ENCODE measurements at regions not wholly inside any gene's neighbourhood (a gene's known extent, or its start where the extent isn't known, plus 50 kb on each side); places are given as distances from the start of the nearest gene placed in this dataset.
A peak's percentile ranks its signal among the peaks of the same experiment; 100 is the strongest.
"Not testable (repeated sequence)": the region's sequence is repeated elsewhere in the genome, so short reads cannot be mapped to it uniquely, and the experiment has no call there.

DNA sequence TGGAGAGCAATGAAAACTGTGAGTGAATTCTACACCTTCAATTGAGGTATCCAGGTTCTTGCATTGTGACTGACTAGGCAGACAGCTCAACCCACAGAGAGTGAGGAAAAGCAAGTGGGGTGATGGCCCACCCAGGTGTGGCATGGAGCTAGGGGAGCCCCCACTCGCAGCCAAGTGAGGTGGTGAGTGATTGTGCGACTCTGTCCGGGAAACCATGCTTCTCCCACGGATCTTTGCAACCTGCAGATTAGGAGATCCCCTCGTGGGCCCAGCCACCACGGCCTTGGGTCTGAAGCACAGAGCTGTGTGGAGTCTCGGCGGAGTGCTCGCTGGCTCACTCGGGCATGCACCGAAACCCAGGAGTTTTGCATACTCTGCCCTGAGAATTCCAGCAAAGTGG lies 120.1 kb downstream of the ALG10 start:
- ChIA-PET CTCF (no interaction called here), POLR2A (no interaction called here)
- H3K27me3 ChIP-seq (ENCODE audit: insufficient read depth, low read length, poor library complexity, severe bottlenecking), result no peaks in the 10 kb centered on the region
- H3K4me1 ChIP-seq (ENCODE audit: insufficient read depth, low read length), result no peaks in the 10 kb centered on the region
- Mint-ChIP-seq H3K9me3 (peaks cover 0 to 3% (median 0%) of the 10 kb centered on the region in 5 donors), H3K4me3 (no peak overlapping the region), H3K27ac (no peak overlapping the region), H3K36me3 (no peaks in the 10 kb centered on the region), H3K4me1 (no peaks in the 10 kb centered on the region), H3K27me3 (peaks cover 5 to 10% of the 10 kb centered on the region in 2 donors)
- H3K27ac ChIP-seq (ENCODE audit: low read depth, low read length), result no peak overlapping the region
- H3K4me3 ChIP-seq (ENCODE audit: low read length), result no peak overlapping the region
- DNase-seq, result no peak
- H3K9me3 ChIP-seq (ENCODE audit: low read length), result no peaks in the 10 kb centered on the region
- H3K36me3 ChIP-seq (ENCODE audit: insufficient read depth, low read length), result no peaks in the 10 kb centered on the region

DNA sequence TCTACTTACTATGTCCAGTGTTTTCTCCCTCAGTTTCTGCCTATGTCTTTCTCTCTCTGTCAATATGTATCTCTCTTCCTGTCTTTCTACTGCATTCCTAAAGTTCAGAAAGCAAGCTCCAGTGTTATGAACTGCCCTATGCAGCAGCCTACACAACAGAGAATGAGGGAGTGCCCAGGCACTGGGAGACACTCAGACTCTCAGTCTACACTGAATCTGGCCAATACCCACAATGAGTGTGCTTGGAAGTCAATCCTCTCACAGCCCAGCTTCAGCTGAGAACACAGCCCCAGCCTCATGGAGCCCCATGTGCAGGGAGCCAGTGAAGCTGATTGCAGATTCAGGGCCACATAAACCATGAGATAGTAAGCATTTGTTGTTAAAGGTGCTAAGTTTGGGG lies 128.7 kb downstream of the ALG10 start:
- no peaks in the 10 kb centered on the region for H3K27me3 ChIP-seq (ENCODE audit: insufficient read depth, low read length, poor library complexity, severe bottlenecking)
- H3K4me1 Mint-ChIP-seq, result peaks cover 0 to 4% (median 0%) of the 10 kb centered on the region in 3 donors
- H3K4me3 ChIP-seq (ENCODE audit: low read length), result no peak overlapping the region
- H3K4me3 Mint-ChIP-seq, result no peak overlapping the region
- H3K27me3 Mint-ChIP-seq, result peaks cover 1 to 7% of the 10 kb centered on the region in 2 donors
- no peaks in the 10 kb centered on the region for H3K9me3 Mint-ChIP-seq
- ChIA-PET CTCF (no interaction called here), POLR2A (no interaction called here)
- H3K36me3 ChIP-seq (ENCODE audit: insufficient read depth, low read length), result no peaks in the 10 kb centered on the region
- H3K27ac Mint-ChIP-seq, result peak overlapping the region in 1 of 8 donors; percentile 13
- no peak for DNase-seq
- H3K9me3 ChIP-seq (ENCODE audit: low read length), result no peaks in the 10 kb centered on the region
- H3K4me1 ChIP-seq (ENCODE audit: insufficient read depth, low read length), result no peaks in the 10 kb centered on the region
- H3K36me3 Mint-ChIP-seq, result no peaks in the 10 kb centered on the region
- no peak overlapping the region for H3K27ac ChIP-seq (ENCODE audit: low read depth, low read length)

DNA sequence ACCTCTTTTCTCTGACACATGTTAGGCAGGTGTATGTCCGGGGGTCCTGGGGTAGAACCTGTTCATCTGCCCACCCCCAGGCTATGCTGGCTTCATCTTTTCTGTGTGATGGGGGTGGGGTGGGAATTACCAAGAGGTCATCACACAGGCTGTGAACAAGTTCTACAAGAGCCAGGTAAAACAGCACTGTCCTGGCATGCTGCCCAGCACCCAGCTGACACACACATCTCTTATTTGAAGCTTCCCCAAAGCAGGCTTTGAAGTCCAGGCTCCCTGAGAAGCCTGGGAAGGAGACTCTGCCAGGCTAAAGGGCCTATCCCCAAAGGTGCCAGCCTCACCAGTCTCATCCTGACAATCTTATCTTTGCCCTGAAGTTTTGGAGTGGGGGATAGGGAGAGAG lies 141.1 kb downstream of the ALG10 start:
- CTCF ChIA-PET, result no interaction called here
- Histone ChIP-seq H3K4me1 (ENCODE audit: insufficient read depth, low read length) (no peaks in the 10 kb centered on the region), H3K27ac (ENCODE audit: low read depth, low read length) (no peak overlapping the region), H3K27me3 (ENCODE audit: insufficient read depth, low read length, poor library complexity, severe bottlenecking) (no peaks in the 10 kb centered on the region), H3K36me3 (ENCODE audit: insufficient read depth, low read length) (no peaks in the 10 kb centered on the region), H3K4me3 (ENCODE audit: low read length) (no peak overlapping the region), H3K9me3 (ENCODE audit: low read length) (no peaks in the 10 kb centered on the region)
- no peaks in the 10 kb centered on the region for H3K36me3 Mint-ChIP-seq
- no peaks in the 10 kb centered on the region for H3K4me1 Mint-ChIP-seq
- H3K4me3 Mint-ChIP-seq, result no peak overlapping the region
- peak overlapping the region in 1 of 8 donors; percentile 64 for H3K27ac Mint-ChIP-seq
- POLR2A ChIA-PET, result no interaction called here
- no peaks in the 10 kb centered on the region for H3K9me3 Mint-ChIP-seq
- peaks cover 0 to 12% of the 10 kb centered on the region in 2 donors for H3K27me3 Mint-ChIP-seq
- no peak for DNase-seq

GRCh38 chr12:34166427-34167060 lies 144.2 kb downstream of the ALG10 start:
- ChIA-PET POLR2A (no interaction called here), CTCF (interaction anchor here (1.2 kb wide), 1 partner anchor 44 kb away, joined by 3 read pairs; no protein-coding TSS in a partner anchor)
- Histone ChIP-seq H3K4me1 (ENCODE audit: insufficient read depth, low read length) (no peaks in the 10 kb centered on the region), H3K27me3 (ENCODE audit: insufficient read depth, low read length, poor library complexity, severe bottlenecking) (no peaks in the 10 kb centered on the region), H3K4me3 (ENCODE audit: low read length) (no peak overlapping the region), H3K9me3 (ENCODE audit: low read length) (no peaks in the 10 kb centered on the region), H3K27ac (ENCODE audit: low read depth, low read length) (no peak overlapping the region), H3K36me3 (ENCODE audit: insufficient read depth, low read length) (no peaks in the 10 kb centered on the region)
- no peak for DNase-seq
- Mint-ChIP-seq H3K27me3 (peaks cover 0 to 4% of the 10 kb centered on the region in 2 donors), H3K4me1 (no peaks in the 10 kb centered on the region), H3K27ac (no peak overlapping the region), H3K9me3 (no peaks in the 10 kb centered on the region), H3K4me3 (no peak overlapping the region), H3K36me3 (no peaks in the 10 kb centered on the region)

DNA sequence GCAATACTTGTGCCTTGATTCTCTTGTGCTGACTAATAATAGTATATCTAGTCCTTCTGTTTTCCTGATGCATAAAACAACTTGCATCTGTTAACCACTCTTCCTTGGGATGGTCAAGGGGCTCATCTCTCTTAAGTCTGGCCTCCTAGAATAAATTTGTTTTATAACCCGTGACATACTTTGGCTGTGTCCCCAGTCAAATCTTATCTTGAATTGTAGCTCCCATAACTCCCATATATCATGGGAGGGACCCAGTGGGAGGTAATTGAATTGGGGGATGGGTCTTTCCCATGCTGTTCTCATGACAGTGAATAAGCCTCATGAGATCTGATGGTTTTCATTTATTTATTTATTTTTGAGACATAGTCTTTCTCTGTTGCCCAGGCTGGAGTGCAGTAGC lies 146.2 kb downstream of the ALG10 start:
- H3K4me3 ChIP-seq (ENCODE audit: low read length); H3K27me3 ChIP-seq (ENCODE audit: insufficient read depth, low read length, poor library complexity, severe bottlenecking); H3K27ac ChIP-seq (ENCODE audit: low read depth, low read length); H3K4me1 Mint-ChIP-seq; H3K36me3 ChIP-seq (ENCODE audit: insufficient read depth, low read length); H3K4me3 Mint-ChIP-seq; H3K4me1 ChIP-seq (ENCODE audit: insufficient read depth, low read length); H3K27me3 Mint-ChIP-seq; H3K27ac Mint-ChIP-seq; CTCF ChIA-PET; POLR2A ChIA-PET; H3K9me3 Mint-ChIP-seq; H3K9me3 ChIP-seq (ENCODE audit: low read length); H3K36me3 Mint-ChIP-seq; DNase-seq: not testable (repeated sequence)

DNA sequence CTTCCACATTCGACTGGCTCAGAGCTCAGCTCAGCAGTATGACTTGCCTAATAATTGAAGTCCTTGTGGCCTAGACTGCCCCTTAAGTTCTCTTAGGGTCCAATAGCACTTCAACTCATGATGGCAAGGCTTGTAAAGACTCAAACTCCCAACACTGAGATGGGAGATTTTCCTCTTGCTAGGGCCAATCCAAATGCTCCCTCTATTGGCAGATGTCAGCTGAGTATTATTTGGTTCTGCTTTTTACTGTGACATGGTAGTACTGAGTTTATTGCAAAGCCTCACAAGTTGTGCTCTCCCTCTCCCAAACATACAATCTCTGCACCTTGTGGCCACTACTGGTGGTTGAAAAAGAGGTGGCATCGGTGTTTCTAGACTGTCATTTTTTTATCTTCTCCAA lies 164.2 kb downstream of the ALG10 start:
- peaks cover 0 to 1% (median 0%) of the 10 kb centered on the region in 3 donors for H3K4me1 Mint-ChIP-seq
- CTCF ChIA-PET, result no interaction called here
- H3K4me3 Mint-ChIP-seq, result no peak overlapping the region

DNA sequence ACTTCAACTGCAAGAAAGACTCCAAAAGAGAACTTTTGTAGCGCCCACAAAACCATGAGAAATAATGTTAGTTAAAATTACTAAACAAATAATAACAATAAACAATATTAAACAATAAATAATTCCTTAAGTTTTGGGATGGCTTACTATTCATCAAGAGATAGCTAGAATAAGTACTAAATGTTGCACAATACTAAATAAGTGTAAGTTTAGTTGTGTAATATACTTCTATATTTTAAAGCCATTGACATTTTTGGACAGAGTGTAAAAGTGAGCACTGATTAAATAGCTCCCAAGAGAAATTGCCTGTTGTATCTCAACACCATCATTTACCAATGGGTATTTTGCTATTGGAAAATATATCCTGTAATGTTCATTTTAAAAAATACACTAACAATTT lies 166.7 kb downstream of the ALG10 start:
- peaks cover 0 to 1% (median 0%) of the 10 kb centered on the region in 3 donors for H3K4me1 Mint-ChIP-seq
- H3K27me3 Mint-ChIP-seq, result peaks cover 4 to 48% of the 10 kb centered on the region in 2 donors
- no peaks in the 10 kb centered on the region for H3K9me3 ChIP-seq (ENCODE audit: low read length)
- no peaks in the 10 kb centered on the region for H3K9me3 Mint-ChIP-seq
- DNase-seq, result no peak
- H3K4me3 Mint-ChIP-seq, result no peak overlapping the region
- ChIA-PET CTCF (no interaction called here), POLR2A (no interaction called here)
- no peaks in the 10 kb centered on the region for H3K36me3 Mint-ChIP-seq
- no peak overlapping the region for H3K27ac ChIP-seq (ENCODE audit: low read depth, low read length)
- H3K4me1 ChIP-seq (ENCODE audit: insufficient read depth, low read length), result no peaks in the 10 kb centered on the region
- H3K36me3 ChIP-seq (ENCODE audit: insufficient read depth, low read length), result no peaks in the 10 kb centered on the region
- no peak overlapping the region for H3K27ac Mint-ChIP-seq
- no peak overlapping the region for H3K4me3 ChIP-seq (ENCODE audit: low read length)
- H3K27me3 ChIP-seq (ENCODE audit: insufficient read depth, low read length, poor library complexity, severe bottlenecking), result no peaks in the 10 kb centered on the region

More for the DNA sequence above, 164.2 kb downstream of the ALG10 start:
- H3K27me3 Mint-ChIP-seq, result peaks cover 2 to 32% of the 10 kb centered on the region in 2 donors
- peak overlapping the region in 1 of 8 donors; percentile 45 for H3K27ac Mint-ChIP-seq
- no peak for DNase-seq
- Histone ChIP-seq H3K4me3 (ENCODE audit: low read length) (no peak overlapping the region), H3K27ac (ENCODE audit: low read depth, low read length) (no peak overlapping the region), H3K36me3 (ENCODE audit: insufficient read depth, low read length) (no peaks in the 10 kb centered on the region), H3K4me1 (ENCODE audit: insufficient read depth, low read length) (no peaks in the 10 kb centered on the region), H3K9me3 (ENCODE audit: low read length) (no peaks in the 10 kb centered on the region), H3K27me3 (ENCODE audit: insufficient read depth, low read length, poor library complexity, severe bottlenecking) (no peaks in the 10 kb centered on the region)
- POLR2A ChIA-PET, result no interaction called here
- peaks cover 0 to 5% (median 0%) of the 10 kb centered on the region in 5 donors for H3K9me3 Mint-ChIP-seq
- H3K36me3 Mint-ChIP-seq, result no peaks in the 10 kb centered on the region

GRCh38 chr12:34190054-34190453 lies 167.8 kb downstream of the ALG10 start:
- ChIA-PET POLR2A (no interaction called here), CTCF (no interaction called here)
- Histone ChIP-seq H3K27ac (ENCODE audit: low read depth, low read length) (no peak overlapping the region), H3K9me3 (ENCODE audit: low read length) (no peaks in the 10 kb centered on the region), H3K36me3 (ENCODE audit: insufficient read depth, low read length) (no peaks in the 10 kb centered on the region), H3K4me3 (ENCODE audit: low read length) (no peak overlapping the region), H3K27me3 (ENCODE audit: insufficient read depth, low read length, poor library complexity, severe bottlenecking) (no peaks in the 10 kb centered on the region), H3K4me1 (ENCODE audit: insufficient read depth, low read length) (no peaks in the 10 kb centered on the region)
- Mint-ChIP-seq H3K4me1 (peaks cover 0 to 1% (median 0%) of the 10 kb centered on the region in 3 donors), H3K9me3 (no peaks in the 10 kb centered on the region), H3K4me3 (no peak overlapping the region), H3K27ac (no peak overlapping the region), H3K36me3 (no peaks in the 10 kb centered on the region), H3K27me3 (peaks cover 4 to 49% of the 10 kb centered on the region in 2 donors)
- DNase-seq, result no peak

DNA sequence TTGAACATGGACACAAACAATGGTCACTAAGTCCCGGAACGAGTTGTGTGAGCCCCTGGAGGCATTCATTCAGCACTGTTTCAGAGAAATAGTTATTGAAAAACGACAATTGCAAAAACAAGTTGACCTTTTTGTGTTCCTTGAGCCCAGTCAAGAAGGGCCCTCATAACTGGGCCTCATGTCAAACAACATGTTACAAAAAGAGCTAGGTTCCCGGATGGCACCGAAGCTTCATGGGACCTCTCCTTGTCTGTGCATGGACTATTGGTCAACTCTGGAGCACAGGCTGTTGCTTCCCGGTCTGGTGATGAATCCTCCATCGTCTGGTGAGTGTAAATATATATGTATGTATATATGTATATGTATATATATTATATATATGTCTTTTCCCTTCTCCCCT lies 176.6 kb downstream of the ALG10 start:
- Histone ChIP-seq H3K4me1 (ENCODE audit: insufficient read depth, low read length) (no peaks in the 10 kb centered on the region), H3K9me3 (ENCODE audit: low read length) (no peaks in the 10 kb centered on the region), H3K36me3 (ENCODE audit: insufficient read depth, low read length) (no peaks in the 10 kb centered on the region), H3K4me3 (ENCODE audit: low read length) (no peak overlapping the region), H3K27ac (ENCODE audit: low read depth, low read length) (no peak overlapping the region), H3K27me3 (ENCODE audit: insufficient read depth, low read length, poor library complexity, severe bottlenecking) (no peaks in the 10 kb centered on the region)
- H3K4me3 Mint-ChIP-seq, result no peak overlapping the region
- H3K36me3 Mint-ChIP-seq, result no peaks in the 10 kb centered on the region
- DNase-seq, result no peak
- ChIA-PET POLR2A (no interaction called here), CTCF (no interaction called here)
- H3K9me3 Mint-ChIP-seq, result no peaks in the 10 kb centered on the region
- peaks cover 0 to 10% of the 10 kb centered on the region in 2 donors for H3K27me3 Mint-ChIP-seq
- no peak overlapping the region for H3K27ac Mint-ChIP-seq
- no peaks in the 10 kb centered on the region for H3K4me1 Mint-ChIP-seq

Measured in CD8-positive, alpha-beta memory T cell (primary cell).